ENCODE measurements at regions not wholly inside any gene's neighbourhood (a gene's known extent, or its start where the extent isn't known, plus 50 kb on each side); places are given as distances from the start of the nearest gene placed in this dataset.

DNA sequence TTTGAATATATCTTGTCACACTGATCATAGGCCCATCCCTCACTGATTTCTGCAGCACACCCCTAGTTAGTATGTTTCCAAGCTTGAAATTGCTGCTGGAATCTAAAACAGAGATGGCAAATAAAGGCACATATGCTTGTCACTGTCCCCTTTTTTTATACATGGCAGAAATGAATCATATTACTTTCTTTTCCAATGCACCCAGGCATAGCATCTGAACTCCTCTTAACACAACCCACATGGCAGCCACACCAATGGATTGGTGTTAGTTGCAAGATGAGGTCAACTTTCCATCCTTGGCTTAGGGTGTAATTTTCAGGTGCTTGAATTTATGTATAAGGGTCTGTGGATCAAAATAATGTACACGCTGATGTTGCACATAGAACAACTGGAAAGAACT lies 473.8 kb upstream of the ZNF608 start:
- no peak for DNase-seq
- Mint-ChIP-seq H3K27ac (no peak overlapping the region), H3K4me3 (no peak overlapping the region), H3K4me1 (no peaks in the 10 kb centered on the region), H3K9me3 (no peaks in the 10 kb centered on the region), H3K36me3 (no peaks in the 10 kb centered on the region), H3K27me3 (ENCODE audit: low read depth in 3 of 3) (peaks cover 0 to 4% (median 0%) of the 10 kb centered on the region in 3 donors)

DNA sequence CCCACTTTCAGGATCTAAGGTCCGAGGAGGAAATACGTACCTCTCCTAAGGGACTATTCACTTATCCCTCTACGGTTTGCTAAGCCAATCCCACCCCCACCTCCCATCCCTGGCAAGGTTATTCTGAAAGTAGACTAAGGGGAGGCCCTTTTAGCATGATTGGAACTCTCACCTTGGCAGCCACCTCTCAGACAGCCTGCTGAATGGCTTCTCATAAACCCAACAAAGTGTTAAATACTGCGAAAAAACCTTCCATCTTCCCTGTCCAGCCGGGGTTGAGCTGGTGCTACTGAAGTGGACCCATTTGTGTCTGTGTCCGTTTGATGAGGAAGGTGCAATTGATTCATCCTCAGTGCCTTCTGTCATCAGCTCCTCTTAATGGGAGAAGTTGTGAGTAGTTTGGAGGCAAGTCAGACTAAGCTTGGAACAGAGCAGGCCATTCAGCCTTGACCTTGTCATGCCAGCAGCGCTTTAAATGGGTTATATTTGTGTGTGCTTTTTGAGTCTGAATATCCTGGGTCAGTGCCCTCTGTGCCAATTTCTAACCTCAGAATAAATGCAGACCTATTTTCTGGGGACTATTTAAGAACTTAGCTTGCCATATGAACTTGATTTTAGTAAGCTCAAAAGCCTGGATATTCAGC lies 476.3 kb upstream of the ZNF608 start:
- H3K4me3 Mint-ChIP-seq: no peak overlapping the region
- peaks cover 0 to 2% (median 0%) of the 10 kb centered on the region in 6 donors for H3K9me3 Mint-ChIP-seq
- no peaks in the 10 kb centered on the region for H3K36me3 Mint-ChIP-seq
- no peak for DNase-seq
- no peaks in the 10 kb centered on the region for H3K27me3 Mint-ChIP-seq (ENCODE audit: low read depth in 3 of 3)
- no peak overlapping the region for H3K27ac Mint-ChIP-seq
- H3K4me1 Mint-ChIP-seq: no peaks in the 10 kb centered on the region

DNA sequence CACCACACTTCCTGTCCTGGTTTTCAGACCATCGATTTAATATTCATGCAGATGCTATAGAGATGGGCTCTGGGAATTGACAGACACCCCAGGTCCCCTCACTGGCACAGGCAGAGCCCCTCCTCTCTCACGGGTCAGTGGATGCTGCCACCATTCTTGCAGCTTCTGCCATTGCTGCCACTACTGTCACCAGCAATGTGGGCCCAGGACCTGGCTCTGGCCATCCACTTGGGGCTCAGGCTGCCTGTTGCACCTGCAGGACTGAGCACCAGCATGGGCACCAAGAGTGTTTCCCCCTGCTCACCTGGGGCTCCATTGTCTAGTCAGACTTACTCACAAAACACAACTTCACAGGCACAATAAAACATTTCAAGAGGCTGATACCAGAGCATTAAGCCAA lies 479.0 kb upstream of the ZNF608 start:
- Mint-ChIP-seq H3K27me3 (ENCODE audit: low read depth in 3 of 3) (no peaks in the 10 kb centered on the region), H3K36me3 (no peaks in the 10 kb centered on the region), H3K4me3 (no peak overlapping the region), H3K4me1 (no peaks in the 10 kb centered on the region), H3K9me3 (peaks cover 0 to 2% (median 0%) of the 10 kb centered on the region in 6 donors), H3K27ac (no peak overlapping the region)
- DNase-seq: no peak

DNA sequence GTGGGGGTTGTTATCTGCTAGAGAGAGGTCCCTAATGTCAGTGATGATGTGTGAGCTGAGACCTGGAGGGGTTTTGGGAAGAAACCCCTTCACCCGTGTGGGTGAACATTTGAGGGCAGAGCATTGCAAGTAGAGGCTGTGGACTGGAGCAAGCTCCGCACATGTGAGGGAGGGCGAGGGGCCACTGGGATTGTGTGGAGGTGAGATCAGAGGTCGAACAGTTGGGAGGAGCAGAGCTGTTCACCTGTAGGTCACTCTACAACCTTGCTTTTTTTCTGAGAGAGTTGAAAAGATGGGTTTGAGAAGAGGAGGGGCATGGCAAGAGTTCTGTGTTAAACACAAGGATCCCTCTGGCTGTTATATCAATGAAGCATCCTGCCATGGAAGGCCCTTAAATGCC lies 480.4 kb upstream of the ZNF608 start:
- Mint-ChIP-seq H3K9me3 (peaks cover 0 to 6% (median 0%) of the 10 kb centered on the region in 6 donors), H3K36me3 (peaks cover 0 to 4% (median 0%) of the 10 kb centered on the region in 3 donors), H3K27ac (no peak overlapping the region), H3K4me3 (no peak overlapping the region), H3K27me3 (ENCODE audit: low read depth in 3 of 3) (no peaks in the 10 kb centered on the region), H3K4me1 (no peaks in the 10 kb centered on the region)
- no peak for DNase-seq

DNA sequence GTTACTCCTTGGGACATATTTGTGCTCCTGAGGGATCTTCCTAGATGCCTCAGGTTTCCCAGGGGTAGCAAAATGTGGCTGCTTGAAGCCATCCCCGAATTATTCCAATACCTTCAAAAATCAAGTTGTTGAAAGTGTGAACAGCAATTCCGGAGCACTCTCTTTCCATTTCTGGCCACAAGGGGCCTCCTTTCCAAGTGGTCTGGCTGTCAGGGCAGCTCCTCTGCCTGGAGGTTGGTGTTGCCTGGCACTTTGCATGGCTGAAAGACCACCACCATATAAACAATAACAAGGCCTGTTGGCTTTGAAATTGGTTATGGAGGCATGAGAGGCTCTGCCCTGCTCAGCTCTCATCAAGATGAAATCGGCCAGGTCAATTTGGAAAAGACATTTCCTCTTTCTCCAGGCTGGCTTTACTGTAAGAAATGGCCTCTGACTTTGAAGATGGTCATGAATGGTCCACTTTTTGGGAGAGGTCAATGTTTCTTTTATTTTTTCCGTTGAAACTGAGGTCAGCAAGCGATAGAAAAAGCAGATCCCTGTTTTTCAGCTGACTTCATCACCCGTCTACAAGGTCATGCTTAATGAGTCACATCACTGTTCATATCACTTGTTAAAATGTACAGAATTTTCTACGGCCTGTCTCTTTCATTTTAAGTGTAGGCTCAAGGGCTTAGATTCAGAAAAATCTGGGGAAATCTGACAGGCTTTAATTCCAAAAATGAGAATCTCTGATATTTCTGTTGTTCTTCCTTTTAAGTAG lies 481.1 kb upstream of the ZNF608 start:
- no peaks in the 10 kb centered on the region for H3K27me3 Mint-ChIP-seq (ENCODE audit: low read depth in 3 of 3)
- peaks cover 0 to 6% (median 0%) of the 10 kb centered on the region in 6 donors for H3K9me3 Mint-ChIP-seq
- no peak for DNase-seq
- H3K4me3 Mint-ChIP-seq: no peak overlapping the region
- H3K27ac Mint-ChIP-seq: no peak overlapping the region
- H3K36me3 Mint-ChIP-seq: peaks cover 0 to 4% (median 0%) of the 10 kb centered on the region in 3 donors
- no peaks in the 10 kb centered on the region for H3K4me1 Mint-ChIP-seq

DNA sequence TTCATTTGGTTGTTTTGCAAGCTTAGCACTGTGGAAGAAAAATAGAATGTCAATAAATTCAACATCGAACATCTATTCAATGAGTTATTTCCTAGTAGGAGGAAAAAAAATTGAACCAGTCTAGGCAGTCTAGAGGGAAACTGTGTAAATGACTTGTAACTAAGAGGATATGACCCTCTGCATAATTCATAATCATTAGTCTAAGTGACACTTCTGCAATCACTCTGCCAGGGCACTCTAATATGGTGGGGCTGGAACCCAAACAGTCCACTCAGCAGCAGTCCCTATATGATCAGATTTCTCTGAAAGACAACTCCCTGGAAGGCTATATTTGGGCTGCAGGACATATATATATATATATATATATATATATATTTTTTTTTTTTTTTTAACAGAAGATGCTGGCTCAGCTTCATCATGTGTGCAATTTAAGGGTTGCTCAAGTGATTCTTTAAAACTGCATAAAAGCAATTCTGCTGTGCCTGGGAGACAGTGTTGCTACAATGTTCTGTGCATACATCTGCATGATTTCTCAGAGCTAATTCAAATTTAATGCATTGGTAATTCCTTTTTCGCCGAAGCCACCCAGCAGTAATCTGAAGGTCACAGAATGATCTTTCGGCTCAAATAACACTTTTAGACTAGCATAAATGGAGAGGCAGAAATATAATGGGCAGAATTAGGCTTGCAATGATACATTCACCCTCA lies 482.1 kb upstream of the ZNF608 start:
- Mint-ChIP-seq H3K27ac (no peak overlapping the region), H3K4me1 (no peaks in the 10 kb centered on the region), H3K9me3 (peaks cover 0 to 6% (median 0%) of the 10 kb centered on the region in 6 donors), H3K36me3 (peaks cover 0 to 4% (median 0%) of the 10 kb centered on the region in 3 donors), H3K27me3 (ENCODE audit: low read depth in 3 of 3) (no peaks in the 10 kb centered on the region), H3K4me3 (no peak overlapping the region)
- no peak for DNase-seq

DNA sequence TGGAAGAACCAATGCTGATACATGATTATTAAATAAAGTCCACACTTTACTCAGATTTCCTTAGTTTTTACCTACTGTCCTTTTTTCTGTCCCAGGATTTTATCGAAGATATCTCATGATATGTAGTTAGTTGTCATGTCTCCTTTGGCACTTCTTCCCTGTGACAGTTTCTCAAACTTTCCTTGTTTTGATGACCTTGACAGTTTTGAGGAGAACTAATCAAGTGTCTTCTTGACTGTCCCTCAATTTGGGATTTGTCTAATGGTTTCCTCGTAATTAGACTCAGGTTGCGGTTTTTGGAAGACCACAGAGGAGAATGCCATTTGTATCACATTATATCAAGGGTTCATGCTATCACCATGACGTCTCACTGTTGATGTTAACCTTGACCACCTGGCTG lies 483.1 kb upstream of the ZNF608 start:
- H3K27me3 Mint-ChIP-seq (ENCODE audit: low read depth in 3 of 3): no peaks in the 10 kb centered on the region
- no peak overlapping the region for H3K27ac Mint-ChIP-seq
- H3K4me3 Mint-ChIP-seq: no peak overlapping the region
- no peaks in the 10 kb centered on the region for H3K4me1 Mint-ChIP-seq
- DNase-seq: no peak
- H3K9me3 Mint-ChIP-seq: peaks cover 0 to 6% (median 0%) of the 10 kb centered on the region in 6 donors
- peaks cover 0 to 4% (median 0%) of the 10 kb centered on the region in 3 donors for H3K36me3 Mint-ChIP-seq

DNA sequence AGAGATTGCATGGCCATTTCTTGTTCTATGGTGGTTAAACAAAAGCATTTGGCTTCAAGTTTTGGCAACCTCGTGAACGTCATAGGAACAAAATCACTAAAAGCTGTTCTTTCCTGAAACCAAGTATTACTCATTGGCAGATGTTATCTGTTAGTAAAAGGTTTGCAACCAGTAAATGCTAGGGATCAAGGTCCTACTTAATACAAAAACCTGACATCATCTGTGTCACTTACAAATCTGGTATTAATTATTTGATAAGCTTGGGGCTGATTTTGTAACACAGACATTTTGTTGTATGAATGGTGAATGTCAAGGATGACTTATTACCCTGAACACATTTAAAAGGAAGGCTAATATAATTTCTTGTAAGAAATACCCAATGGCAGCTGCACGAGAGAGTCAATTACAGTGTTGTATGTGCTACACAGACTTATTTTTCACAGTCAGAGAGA lies 486.4 kb upstream of the ZNF608 start:
- Mint-ChIP-seq H3K27ac (no peak overlapping the region), H3K4me1 (no peaks in the 10 kb centered on the region), H3K4me3 (no peak overlapping the region), H3K27me3 (ENCODE audit: low read depth in 3 of 3) (no peaks in the 10 kb centered on the region), H3K9me3 (peaks cover 0 to 5% (median 0%) of the 10 kb centered on the region in 6 donors), H3K36me3 (peaks cover 0 to 4% (median 0%) of the 10 kb centered on the region in 3 donors)
- DNase-seq: no peak

DNA sequence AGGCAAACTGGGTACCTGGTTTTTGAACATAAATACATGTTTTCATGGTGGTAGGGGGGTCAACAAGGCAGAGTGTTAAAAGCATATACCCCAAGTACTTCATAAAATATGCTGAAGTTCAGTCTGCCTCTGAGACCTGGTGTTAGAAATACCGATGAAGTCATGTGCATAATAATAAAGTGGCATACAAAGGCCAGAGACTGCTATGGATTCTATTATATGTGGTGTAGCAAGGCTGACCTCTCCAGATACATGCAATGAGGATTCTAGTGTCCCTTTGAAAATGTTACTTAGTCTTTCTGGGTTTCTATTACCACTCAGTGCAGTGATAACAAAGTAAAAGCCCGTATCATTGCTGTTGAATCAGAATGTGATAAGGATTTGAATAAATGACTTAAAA lies 487.5 kb upstream of the ZNF608 start:
- Mint-ChIP-seq H3K9me3 (peaks cover 0 to 5% (median 0%) of the 10 kb centered on the region in 6 donors), H3K4me3 (no peak overlapping the region), H3K36me3 (peaks cover 0 to 4% (median 0%) of the 10 kb centered on the region in 3 donors), H3K27me3 (ENCODE audit: low read depth in 3 of 3) (no peaks in the 10 kb centered on the region), H3K4me1 (no peaks in the 10 kb centered on the region), H3K27ac (no peak overlapping the region)
- no peak for DNase-seq

DNA sequence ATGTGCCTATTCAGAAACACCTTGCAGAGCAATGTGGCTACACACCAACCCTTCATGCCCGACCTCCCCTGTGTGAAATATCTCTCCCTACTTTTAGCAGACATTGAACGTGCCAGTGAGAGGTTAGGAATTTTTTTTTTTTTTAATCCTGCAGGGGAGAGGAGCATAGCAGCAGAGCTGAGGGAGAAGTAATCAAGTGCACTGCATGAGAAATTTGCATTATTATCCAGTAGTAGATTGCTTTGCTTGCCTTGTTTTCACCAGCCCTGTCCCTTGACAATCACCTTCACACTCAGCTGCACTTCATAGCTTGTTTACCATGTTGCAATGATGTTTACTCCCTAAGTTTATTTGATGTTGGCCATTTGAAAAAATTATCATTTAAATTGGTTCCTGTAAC lies 489.6 kb upstream of the ZNF608 start:
- peaks cover 0 to 4% (median 0%) of the 10 kb centered on the region in 3 donors for H3K36me3 Mint-ChIP-seq
- H3K27ac Mint-ChIP-seq: no peak overlapping the region
- no peaks in the 10 kb centered on the region for H3K4me1 Mint-ChIP-seq
- no peaks in the 10 kb centered on the region for H3K27me3 Mint-ChIP-seq (ENCODE audit: low read depth in 3 of 3)
- no peak overlapping the region for H3K4me3 Mint-ChIP-seq
- no peak for DNase-seq
- H3K9me3 Mint-ChIP-seq: peaks cover 0 to 5% (median 0%) of the 10 kb centered on the region in 6 donors

DNA sequence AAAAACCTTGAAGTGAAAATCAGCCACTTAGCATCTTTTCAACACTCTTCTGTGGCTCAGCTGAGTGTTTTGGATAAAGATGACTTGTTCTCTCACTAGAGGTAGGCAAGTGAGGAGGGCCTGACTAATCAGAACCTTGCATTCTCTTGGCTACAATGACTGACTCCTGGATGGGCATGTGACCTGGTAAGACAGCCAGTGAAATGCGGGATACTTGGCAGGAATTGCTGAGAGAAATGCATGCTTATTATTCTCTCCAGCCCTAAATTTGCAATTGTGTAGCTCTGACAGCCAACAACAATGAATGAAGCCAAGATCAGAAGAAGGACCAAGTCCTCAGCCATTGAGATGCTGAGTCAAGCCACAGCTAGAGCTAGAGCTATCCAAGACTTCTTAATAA lies 490.5 kb upstream of the ZNF608 start:
- no peak for DNase-seq
- peaks cover 0 to 3% (median 0%) of the 10 kb centered on the region in 3 donors for H3K36me3 Mint-ChIP-seq
- H3K27ac Mint-ChIP-seq: no peak overlapping the region
- H3K9me3 Mint-ChIP-seq: no peaks in the 10 kb centered on the region
- H3K4me3 Mint-ChIP-seq: no peak overlapping the region
- H3K4me1 Mint-ChIP-seq: no peaks in the 10 kb centered on the region
- H3K27me3 Mint-ChIP-seq (ENCODE audit: low read depth in 3 of 3): no peaks in the 10 kb centered on the region

DNA sequence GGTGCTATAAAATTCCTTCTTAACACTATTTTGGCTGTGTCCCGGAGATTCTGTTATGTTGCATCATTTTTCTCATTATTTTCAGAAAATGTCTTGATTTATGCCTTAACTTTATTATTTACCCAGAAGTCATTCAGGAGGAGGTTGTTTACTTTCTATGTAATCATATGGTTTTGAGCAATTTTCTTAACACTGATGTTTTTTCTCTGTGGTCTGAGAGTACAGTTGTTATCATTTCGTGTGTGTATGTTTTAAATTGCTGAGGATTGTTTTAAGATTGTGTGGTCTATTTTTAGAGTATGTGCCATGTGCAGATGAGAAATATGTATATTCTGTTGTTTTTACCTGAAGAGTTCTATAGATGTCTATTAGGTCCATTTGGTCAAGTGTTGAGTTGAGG lies 498.1 kb upstream of the ZNF608 start:
- Mint-ChIP-seq H3K27me3 (ENCODE audit: low read depth in 3 of 3) (peaks cover 0 to 3% (median 2%) of the 10 kb centered on the region in 3 donors), H3K4me3 (no peak overlapping the region), H3K36me3 (peaks cover 0 to 3% (median 0%) of the 10 kb centered on the region in 3 donors), H3K9me3 (peaks cover 0 to 9% (median 1%) of the 10 kb centered on the region in 6 donors), H3K27ac (no peak overlapping the region), H3K4me1 (no peaks in the 10 kb centered on the region)
- no peak for DNase-seq

DNA sequence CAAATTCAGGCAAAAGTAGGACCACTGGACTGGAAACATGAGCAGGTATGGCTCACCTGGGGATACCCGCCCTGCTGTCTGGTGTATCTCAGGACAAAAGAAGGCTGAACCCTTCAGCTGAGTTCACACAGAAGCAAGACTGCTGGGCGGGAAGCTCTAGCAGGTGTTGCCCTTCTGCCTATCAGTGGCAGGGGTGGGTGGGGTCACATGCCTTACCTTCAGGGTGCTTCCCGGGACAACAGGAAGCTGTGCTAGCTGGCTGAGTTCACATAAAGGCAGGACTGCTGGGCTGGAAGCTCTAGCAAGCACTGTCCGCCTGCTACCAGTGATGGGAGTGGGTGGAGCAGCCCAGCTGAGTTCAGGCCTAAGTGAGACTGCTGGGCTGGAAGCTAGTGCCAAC lies 498.8 kb upstream of the ZNF608 start:
- Mint-ChIP-seq H3K4me3 (no peak overlapping the region), H3K27ac (no peak overlapping the region), H3K27me3 (ENCODE audit: low read depth in 3 of 3) (peaks cover 0 to 3% (median 2%) of the 10 kb centered on the region in 3 donors), H3K9me3 (peaks cover 0 to 9% (median 1%) of the 10 kb centered on the region in 6 donors), H3K4me1 (no peaks in the 10 kb centered on the region), H3K36me3 (peaks cover 0 to 3% (median 0%) of the 10 kb centered on the region in 3 donors)
- no peak for DNase-seq

DNA sequence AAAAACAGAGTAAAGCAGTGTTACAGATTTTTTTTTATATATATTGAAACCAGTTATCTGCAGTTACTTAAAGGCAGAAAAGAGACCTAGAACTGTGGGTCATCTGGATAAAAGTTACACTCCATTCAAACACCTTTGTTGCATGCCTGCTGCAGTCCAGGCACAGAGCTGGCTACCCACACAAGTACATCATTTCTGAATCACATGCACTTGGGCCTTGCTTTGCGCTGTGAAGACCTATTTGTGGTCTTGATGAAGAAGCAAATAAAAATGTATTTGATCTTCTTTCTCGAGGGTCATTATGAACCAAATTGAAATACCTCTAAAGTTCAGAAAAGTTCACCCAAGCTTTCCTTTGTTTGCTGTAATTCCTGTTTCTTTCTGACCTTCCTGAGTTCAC lies 503.0 kb upstream of the ZNF608 start:
- Mint-ChIP-seq H3K36me3 (peaks cover 2 to 6% (median 2%) of the 10 kb centered on the region in 3 donors), H3K27me3 (ENCODE audit: low read depth in 3 of 3) (peaks cover 1 to 5% (median 2%) of the 10 kb centered on the region in 3 donors), H3K4me3 (no peak overlapping the region), H3K27ac (no peak overlapping the region), H3K4me1 (peaks cover 0 to 7% of the 10 kb centered on the region in 2 donors), H3K9me3 (peaks cover 3 to 33% (median 7%) of the 10 kb centered on the region in 6 donors)
- DNase-seq: no peak
